GM12864 (cell line): ENCODE measurements at regions not wholly inside any gene's neighbourhood (a gene's known extent, or its start where the extent isn't known, plus 50 kb on each side); places are given as distances from the start of the nearest gene placed in this dataset.

ENCODE experiments used
- DNase-seq: peaks from one replicate; pipeline ENCODE4 v3.0.0-alpha.2; 2011; ENCODE audit warnings: low read depth
- H3K4me3 ChIP-seq: 2 replicates; pipeline ENCODE4 v1.5.1; 2011; ENCODE audit warnings: mild to moderate bottlenecking, low read depth, low read length, control low read depth
- CTCF ChIP-seq: IDR thresholded peaks from 2 replicates; pipeline ENCODE4 v1.5.1; 2011; ENCODE audit warnings: low read depth, mild to moderate bottlenecking, moderate library complexity, low read length, control low read depth, inconsistent platforms; ENCODE audit errors: missing control alignments

GRCh38 chr16:72711823-72712222, 336.1 kb downstream of the ZFHX3 start:
- no peak overlapping the region for H3K4me3 ChIP-seq
- no peak for TF ChIP-seq CTCF
- no peak for DNase-seq

- H3K4me3 ChIP-seq, result no peak overlapping the region
- no peak for TF ChIP-seq CTCF
- DNase-seq, result no peak
Observed at GRCh38 chr16:72705801-72706200, 342.1 kb downstream of the ZFHX3 start.

DNA sequence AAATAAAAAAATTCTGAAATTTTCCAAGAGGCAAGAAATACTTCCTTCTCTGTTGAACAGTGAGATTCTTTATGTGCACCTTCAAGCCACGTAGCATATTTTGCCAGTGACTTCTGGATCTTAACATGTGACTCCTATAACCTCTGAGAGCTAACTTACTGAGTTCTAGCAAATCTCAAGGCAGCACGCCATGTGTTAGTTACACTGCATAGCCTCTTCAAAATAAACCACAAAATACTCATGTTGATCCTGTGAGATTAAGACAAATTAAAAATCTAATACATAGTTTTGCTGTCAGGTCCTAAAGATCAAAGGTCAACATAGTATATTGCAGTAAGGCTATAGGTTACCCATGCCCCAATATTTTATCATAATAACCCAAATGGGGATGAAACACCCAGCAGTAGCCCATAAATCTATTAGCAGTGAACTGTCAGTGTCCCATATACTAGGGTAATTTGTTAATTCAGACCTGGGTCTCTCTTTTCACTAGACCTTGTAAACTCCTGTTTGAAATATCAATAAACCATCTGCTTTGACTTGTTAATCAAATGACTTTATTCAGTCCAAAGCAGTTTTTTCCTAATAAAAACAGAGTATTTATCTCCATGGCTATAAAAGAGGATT, 343.1 kb downstream of the ZFHX3 start:
- H3K4me3 ChIP-seq, result no peak overlapping the region
- TF ChIP-seq CTCF, result no peak
- no peak for DNase-seq

DNA sequence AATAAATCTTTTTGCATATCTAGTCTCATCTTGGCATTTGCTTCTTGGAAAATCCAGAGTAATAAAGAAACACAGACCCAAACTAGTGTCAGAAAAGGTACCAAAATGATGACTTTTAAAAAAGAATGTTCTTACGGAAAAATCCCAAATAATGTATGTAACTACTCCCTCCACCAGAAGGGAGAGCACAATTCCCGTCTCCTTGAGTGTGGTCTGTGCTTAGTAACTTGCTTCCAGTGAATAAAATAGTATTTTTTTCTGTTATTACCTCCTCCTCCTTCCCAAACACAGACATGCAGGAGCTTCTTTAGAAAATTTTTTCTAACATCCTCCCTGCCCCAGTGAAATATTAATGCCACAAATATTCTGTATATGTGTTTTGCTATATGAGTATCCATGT, 358.1 kb downstream of the ZFHX3 start:
- TF ChIP-seq CTCF, result no peak
- no peak for DNase-seq
- H3K4me3 ChIP-seq, result no peak overlapping the region

DNA sequence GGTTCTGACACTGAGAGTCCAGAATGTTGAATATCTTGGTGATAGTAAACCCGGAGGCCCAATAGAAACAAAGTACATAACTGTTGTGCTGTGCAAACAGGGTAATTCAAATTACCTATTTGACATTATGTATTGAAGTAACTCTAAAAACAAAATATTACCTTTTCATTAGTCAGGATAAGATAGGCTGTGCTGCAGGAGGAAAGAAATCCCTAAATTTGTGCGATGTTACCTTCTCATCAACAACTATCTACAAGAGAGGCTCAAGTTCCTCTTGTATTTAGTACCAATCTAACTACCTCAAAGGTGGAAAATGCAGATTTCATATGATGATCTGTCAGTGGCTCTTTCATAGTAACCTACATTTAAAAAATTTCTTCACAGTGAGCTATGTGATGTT, 367.2 kb downstream of the ZFHX3 start:
- no peak for DNase-seq
- no peak for TF ChIP-seq CTCF
- no peak overlapping the region for H3K4me3 ChIP-seq

- H3K4me3 ChIP-seq, result no peak overlapping the region
- no peak for DNase-seq
- TF ChIP-seq CTCF, result no peak
Observed at GRCh38 chr16:72679856-72680255, 368.1 kb downstream of the ZFHX3 start.
